Loucy (cell line): ENCODE measurements at regions not wholly inside any gene's neighbourhood (a gene's known extent, or its start where the extent isn't known, plus 50 kb on each side); places are given as distances from the start of the nearest gene placed in this dataset.
"Not testable (repeated sequence)": the region's sequence is repeated elsewhere in the genome, so short reads cannot be mapped to it uniquely, and the experiment has no call there.

Experiments used
- H2AFZ ChIP-seq: fragments of 200-600 bp; sonication (generic); 2 replicates; pipeline ENCODE4 v1.6.0; 2016; ENCODE audit warnings: antibody characterized with exemption, mild to moderate bottlenecking, low read length, moderate library complexity
- H3F3A ChIP-seq: fragments of 200-600 bp; 2 replicates; pipeline ENCODE4 v1.6.0; 2016; ENCODE audit warnings: antibody characterized with exemption, low read depth, mild to moderate bottlenecking
- H3K27me3 ChIP-seq: fragments of 200-600 bp; sonication (generic); 2 replicates; pipeline ENCODE4 v1.6.1; 2014; ENCODE audit warnings: low read length, mild to moderate bottlenecking; ENCODE audit not compliant: insufficient read depth, poor library complexity, severe bottlenecking
- H3K36me3 ChIP-seq: fragments of 200-600 bp; sonication (generic); 2 replicates; pipeline ENCODE4 v1.6.1; 2016; ENCODE audit warnings: low read length; ENCODE audit not compliant: insufficient read depth
- H3K4me1 ChIP-seq: fragments of 200-600 bp; sonication (generic); 2 replicates; pipeline ENCODE4 v1.5.1; 2014; ENCODE audit warnings: low read length, mild to moderate bottlenecking; ENCODE audit not compliant: insufficient read depth, poor library complexity, severe bottlenecking
- H3K4me2 ChIP-seq: fragments of 200-600 bp; sonication (generic); 2 replicates; pipeline ENCODE4 v1.6.0; 2014; ENCODE audit warnings: antibody characterized with exemption, low read length, low read depth, mild to moderate bottlenecking; ENCODE audit not compliant: poor library complexity, severe bottlenecking
- H3K4me3 ChIP-seq: fragments of 200-600 bp; sonication (generic); 2 replicates; pipeline ENCODE4 v1.5.1; 2014; ENCODE audit warnings: low read length, mild to moderate bottlenecking, mixed read lengths; ENCODE audit not compliant: poor library complexity, severe bottlenecking
- H3K79me2 ChIP-seq: fragments of 200-600 bp; sonication (generic); 2 replicates; pipeline ENCODE4 v1.6.1; 2014; ENCODE audit warnings: low read length; ENCODE audit not compliant: insufficient read depth
- H3K9ac ChIP-seq: fragments of 200-600 bp; sonication (generic); 2 replicates; pipeline ENCODE4 v1.6.0; 2014; ENCODE audit warnings: mild to moderate bottlenecking, low read depth, low read length, moderate library complexity; ENCODE audit not compliant: poor library complexity, severe bottlenecking
- H3K9me2 ChIP-seq: fragments of 200-600 bp; sonication (generic); replicated peaks from 2 replicates; pipeline ENCODE4 v1.6.1; 2016; ENCODE audit warnings: low read depth, low read length, mixed read lengths
- H3K9me3 ChIP-seq: fragments of 200-600 bp; sonication (generic); 2 replicates; pipeline ENCODE4 v1.6.1; 2014; ENCODE audit warnings: mild to moderate bottlenecking, antibody characterized with exemption, low read length, low read depth; ENCODE audit not compliant: insufficient read depth
- H4K20me1 ChIP-seq: fragments of 200-600 bp; sonication (generic); 2 replicates; pipeline ENCODE4 v1.6.0; 2014; ENCODE audit warnings: antibody characterized with exemption, low read length, mild to moderate bottlenecking; ENCODE audit not compliant: insufficient read depth, poor library complexity, severe bottlenecking
- CTCF ChIP-seq: fragments of 200-600 bp; sonication (generic); conservative IDR thresholded peaks from 2 replicates; pipeline ENCODE4 v1.5.1; 2014; ENCODE audit warnings: mild to moderate bottlenecking, antibody characterized with exemption, low read length
- EZH2phosphoT487 ChIP-seq: fragments of 200-600 bp; IDR thresholded peaks from 2 replicates; pipeline ENCODE4 v1.6.1; 2018; ENCODE audit warnings: antibody characterized with exemption, mild to moderate bottlenecking, moderate library complexity, borderline replicate concordance

GRCh38 chr3:102722317-102722716, 287.5 kb downstream of the ZPLD1 start:
- Histone ChIP-seq H3K79me2 (no peaks in the 10 kb centered on the region), H3K27me3 (no peaks in the 10 kb centered on the region), H3K9me2 (no peaks in the 10 kb centered on the region), H3K4me1 (no peaks in the 10 kb centered on the region), H3K36me3 (no peaks in the 10 kb centered on the region), H3K4me2 (no peak overlapping the region), H4K20me1 (no peaks in the 10 kb centered on the region), H3K4me3 (no peak overlapping the region), H3F3A (no peaks in the 10 kb centered on the region), H2AFZ (no peak overlapping the region), H3K9ac (no peak overlapping the region), H3K9me3 (no peaks in the 10 kb centered on the region)
- no peak for TF ChIP-seq EZH2phosphoT487
- TF ChIP-seq CTCF, result no peak

GRCh38 chr3:102727340-102727739, 292.5 kb downstream of the ZPLD1 start:
- H3K4me1 ChIP-seq, result no peaks in the 10 kb centered on the region
- TF ChIP-seq EZH2phosphoT487, result no peak
- no peak for TF ChIP-seq CTCF
- no peak overlapping the region for H2AFZ ChIP-seq
- H4K20me1 ChIP-seq, result no peaks in the 10 kb centered on the region
- H3K27me3 ChIP-seq, result no peaks in the 10 kb centered on the region
- H3F3A ChIP-seq, result no peaks in the 10 kb centered on the region
- H3K9ac ChIP-seq, result no peak overlapping the region
- H3K36me3 ChIP-seq, result no peaks in the 10 kb centered on the region
- no peaks in the 10 kb centered on the region for H3K9me2 ChIP-seq
- no peaks in the 10 kb centered on the region for H3K9me3 ChIP-seq
- H3K4me3 ChIP-seq, result no peak overlapping the region
- H3K79me2 ChIP-seq, result no peaks in the 10 kb centered on the region
- H3K4me2 ChIP-seq, result no peak overlapping the region

- H3K9me2 ChIP-seq, H3K27me3 ChIP-seq, H3K9ac ChIP-seq, H3K36me3 ChIP-seq, H3K9me3 ChIP-seq, H3K4me1 ChIP-seq, H2AFZ ChIP-seq, H4K20me1 ChIP-seq, H3K79me2 ChIP-seq, H3K4me2 ChIP-seq, H3F3A ChIP-seq, H3K4me3 ChIP-seq: not testable (repeated sequence)
Measured at GRCh38 chr3:102732581-102732980, 297.8 kb downstream of the ZPLD1 start.

- Histone ChIP-seq H3K9me3 (no peaks in the 10 kb centered on the region), H2AFZ (no peak overlapping the region), H3K4me1 (no peaks in the 10 kb centered on the region), H3K36me3 (no peaks in the 10 kb centered on the region), H3K4me2 (no peak overlapping the region), H3F3A (no peaks in the 10 kb centered on the region), H3K9ac (no peak overlapping the region), H3K27me3 (peaks cover 6% of the 10 kb centered on the region), H3K79me2 (no peaks in the 10 kb centered on the region), H4K20me1 (no peaks in the 10 kb centered on the region), H3K4me3 (no peak overlapping the region), H3K9me2 (no peaks in the 10 kb centered on the region)
- TF ChIP-seq CTCF (no peak), EZH2phosphoT487 (no peak)
Measured at GRCh38 chr3:102733791-102734563, 299.2 kb downstream of the ZPLD1 start.
